LoVo (cell line): ENCODE measurements at regions not wholly inside any gene's neighbourhood (a gene's known extent, or its start where the extent isn't known, plus 50 kb on each side); places are given as distances from the start of the nearest gene placed in this dataset.
A peak's percentile ranks its signal among the peaks of the same experiment; 100 is the strongest.
"Not testable (repeated sequence)": the region's sequence is repeated elsewhere in the genome, so short reads cannot be mapped to it uniquely, and the experiment has no call there.

ENCODE experiments used
- DNase-seq: peaks from one replicate; pipeline ENCODE4 v3.0.0-alpha.2; 2016; ENCODE audit warnings: low spot score

DNA sequence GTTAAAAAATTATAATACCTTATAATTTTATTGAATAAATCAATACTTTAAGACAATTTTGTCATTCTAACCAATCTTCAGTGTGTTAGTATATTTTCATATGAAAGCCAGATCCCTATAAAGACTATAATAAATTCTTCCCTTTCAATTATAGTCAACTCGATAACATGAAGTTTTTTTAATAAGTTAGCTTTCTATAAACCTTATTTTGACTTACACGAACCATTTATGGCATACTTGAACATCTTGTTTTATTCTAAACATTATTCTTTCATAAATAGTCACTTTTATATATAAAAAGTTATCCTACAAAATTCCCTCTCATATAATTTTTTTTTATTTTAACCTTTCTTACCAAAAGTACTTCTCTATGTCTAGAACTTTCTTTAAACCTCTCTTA is 1002.3 kb downstream of the TMEM121 start:
- DNase-seq = no peak

DNA sequence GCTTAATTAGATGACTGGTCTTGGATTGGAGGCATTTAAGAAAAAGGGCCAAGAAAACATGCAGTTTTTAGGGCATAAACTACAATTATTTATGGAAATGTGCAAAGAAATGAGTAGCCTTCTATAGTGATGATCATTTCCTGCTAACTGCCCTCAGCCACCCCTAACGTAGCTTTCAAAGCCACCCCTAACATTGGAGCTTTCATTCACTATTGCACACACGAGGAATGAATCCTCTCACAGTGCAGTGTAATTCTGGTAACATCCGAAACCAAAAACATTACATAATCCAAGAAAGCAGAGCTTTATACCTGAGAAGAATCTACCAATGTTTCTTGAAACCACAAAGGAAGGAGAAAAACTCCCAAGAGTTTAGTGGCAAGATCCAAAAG is 1003.6 kb downstream of the TMEM121 start:
- no peak for DNase-seq

DNA sequence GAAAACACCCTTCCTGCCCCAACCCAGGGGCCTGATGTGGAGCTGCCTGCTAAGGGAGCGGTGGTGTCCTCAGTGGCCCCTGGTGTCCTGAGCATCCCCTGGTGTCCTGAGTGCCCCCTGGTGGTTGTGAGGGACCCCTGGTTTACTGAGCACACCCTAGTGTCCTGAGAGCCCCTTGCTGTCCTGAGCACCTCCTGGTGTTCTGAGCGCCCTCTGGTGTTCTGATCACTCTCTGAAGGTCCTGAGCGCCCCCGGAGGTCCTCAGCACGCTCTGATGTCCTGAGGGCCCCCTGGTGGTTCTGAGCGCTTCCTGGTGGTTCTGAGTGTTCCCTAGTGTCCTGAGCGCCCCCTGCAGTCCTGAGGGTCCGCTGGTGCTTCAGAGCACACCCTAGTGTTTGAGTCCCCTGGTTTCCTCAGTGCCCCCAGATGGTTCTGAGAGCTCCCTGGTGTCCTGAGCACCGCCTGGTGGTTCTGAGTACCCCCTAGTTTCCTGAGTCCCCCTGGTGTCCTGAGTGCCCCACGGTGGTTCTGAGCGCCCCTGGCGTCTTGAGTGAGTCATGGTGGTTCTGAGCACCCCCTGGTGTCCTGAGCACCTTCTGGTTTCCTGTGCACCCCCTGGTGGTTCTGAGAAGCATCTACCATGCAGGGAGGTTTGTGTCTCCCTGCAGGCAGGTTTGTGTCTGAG is 1004.2 kb downstream of the TMEM121 start:
- no peak for DNase-seq

DNA sequence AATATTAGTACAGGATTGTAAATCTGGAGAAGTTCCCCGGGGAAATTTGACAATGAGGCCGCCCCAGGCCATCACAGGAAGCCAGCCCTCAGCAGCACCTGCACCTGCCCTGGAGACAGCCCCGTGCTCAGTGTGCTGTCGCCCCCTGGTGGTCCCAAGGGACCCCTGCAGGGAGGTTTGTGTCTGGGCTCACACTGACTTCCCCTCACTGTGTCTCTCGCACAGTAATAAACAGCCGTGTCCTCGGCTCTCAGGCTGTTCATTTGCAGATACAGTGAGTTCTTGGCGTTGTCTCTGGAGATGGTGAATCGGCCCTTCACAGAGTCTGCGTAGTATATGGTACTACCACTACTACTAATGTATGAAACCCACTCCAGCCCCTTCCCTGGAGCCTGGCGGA is 1011.2 kb downstream of the TMEM121 start:
- DNase-seq = not testable (repeated sequence)

DNA sequence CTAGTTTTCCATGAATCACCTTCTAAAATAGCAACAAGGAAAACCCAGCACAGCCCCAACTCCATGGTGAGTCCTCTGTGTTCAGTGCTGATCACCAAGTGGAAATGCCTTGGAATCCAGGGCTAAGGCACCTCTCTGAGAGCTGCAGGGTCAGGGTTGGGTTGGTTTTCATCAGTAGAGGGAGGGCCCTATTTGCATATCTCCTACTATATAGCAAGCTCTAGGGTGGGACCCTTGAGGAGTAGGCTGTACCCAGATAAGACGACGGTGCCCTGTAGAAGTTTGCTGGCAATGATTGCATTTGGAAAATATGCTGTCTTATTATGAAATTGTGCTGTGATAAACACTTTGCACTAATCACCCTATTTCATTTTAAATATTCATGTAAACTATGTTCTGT is 1011.8 kb downstream of the TMEM121 start:
- DNase-seq = no peak

DNA sequence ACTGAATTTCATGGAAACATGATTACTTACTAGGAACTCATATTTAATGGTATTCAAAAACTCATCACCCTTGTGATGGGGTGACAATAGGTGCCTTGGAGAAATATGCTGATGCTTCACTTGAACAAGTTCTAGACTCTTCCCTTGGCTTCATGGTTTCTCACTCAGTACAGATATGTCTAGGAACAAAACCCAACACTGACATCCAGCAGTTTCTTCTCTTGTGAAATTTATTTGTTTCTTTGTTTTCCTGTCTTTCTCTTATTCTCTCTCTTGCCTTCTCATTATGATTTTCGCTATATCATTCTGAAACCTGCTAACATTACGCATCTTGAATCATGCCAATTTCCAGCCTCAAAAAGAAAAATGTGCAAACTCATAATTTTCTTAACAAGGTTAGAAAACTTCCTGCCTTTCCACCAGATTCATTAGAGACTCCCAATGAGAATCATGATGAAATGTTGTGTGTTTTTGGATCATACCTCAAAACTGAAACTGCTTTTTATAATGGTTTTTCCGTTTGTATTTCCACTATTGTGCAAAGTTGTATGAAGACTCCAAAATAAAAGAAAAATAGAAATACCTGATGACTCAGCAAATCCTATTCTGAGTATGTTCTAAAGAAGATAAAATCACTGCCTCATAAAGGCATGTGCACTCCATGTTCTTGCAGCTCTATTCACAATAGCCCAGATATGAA is 1021.5 kb downstream of the TMEM121 start:
- DNase-seq = no peak

DNA sequence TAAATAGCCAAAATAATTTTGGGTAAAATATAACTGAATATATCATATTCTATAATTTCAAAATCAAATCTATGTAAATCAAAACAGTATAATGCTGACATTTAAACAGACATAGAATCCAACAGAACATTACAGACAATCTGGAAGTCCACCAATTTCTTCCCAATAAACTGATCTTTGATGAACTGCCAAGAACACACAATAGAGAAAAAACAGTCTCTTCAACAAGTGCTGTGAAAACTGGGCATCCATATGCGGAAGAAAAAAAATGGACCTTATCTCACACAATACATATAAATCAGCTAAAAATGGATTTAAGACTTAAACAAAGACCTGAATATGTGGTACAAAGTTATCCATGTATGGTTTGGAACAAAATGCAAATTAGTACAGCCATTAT is 1022.7 kb downstream of the TMEM121 start:
- DNase-seq = no peak

DNA sequence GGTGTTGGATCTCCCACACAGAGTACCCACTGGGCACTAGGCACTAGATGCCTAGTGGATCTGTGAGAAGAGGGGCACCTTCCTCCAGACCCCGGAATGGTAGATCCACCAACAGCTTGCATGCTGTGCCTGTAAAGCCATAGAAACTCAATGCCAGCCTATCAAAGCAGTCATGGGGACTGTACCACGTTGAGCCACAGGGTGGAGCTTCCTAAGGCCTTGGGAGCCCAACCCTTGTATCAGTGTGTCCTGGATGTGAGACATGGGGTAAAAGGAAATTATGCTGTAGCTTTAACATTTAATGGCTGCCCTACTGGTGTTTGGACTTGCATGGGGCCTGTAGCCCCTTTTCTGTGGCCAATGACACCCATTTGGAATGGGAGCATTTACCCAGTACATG is 1024.9 kb downstream of the TMEM121 start:
- DNase-seq = no peak

DNA sequence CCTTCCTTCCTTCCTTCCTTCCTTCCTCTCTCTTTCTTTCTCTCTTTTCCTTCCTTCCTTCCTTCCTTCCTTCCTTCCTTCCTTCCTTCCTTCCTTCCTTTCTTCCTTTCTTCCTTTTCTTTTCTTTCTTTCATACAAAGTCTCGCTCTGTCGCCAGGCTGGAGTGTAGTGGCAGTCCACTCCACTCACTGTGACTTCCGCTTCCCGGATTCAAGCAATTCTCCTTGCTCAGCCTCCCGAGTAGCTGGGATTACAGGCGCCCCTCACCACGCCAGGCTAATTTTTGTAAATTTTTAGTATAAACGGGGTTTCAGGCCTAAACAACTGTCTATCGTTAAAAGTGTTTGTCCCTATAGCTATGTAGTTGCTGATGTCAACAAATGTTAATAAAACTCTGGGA is 1029.8 kb downstream of the TMEM121 start:
- DNase-seq = not testable (repeated sequence)

DNA sequence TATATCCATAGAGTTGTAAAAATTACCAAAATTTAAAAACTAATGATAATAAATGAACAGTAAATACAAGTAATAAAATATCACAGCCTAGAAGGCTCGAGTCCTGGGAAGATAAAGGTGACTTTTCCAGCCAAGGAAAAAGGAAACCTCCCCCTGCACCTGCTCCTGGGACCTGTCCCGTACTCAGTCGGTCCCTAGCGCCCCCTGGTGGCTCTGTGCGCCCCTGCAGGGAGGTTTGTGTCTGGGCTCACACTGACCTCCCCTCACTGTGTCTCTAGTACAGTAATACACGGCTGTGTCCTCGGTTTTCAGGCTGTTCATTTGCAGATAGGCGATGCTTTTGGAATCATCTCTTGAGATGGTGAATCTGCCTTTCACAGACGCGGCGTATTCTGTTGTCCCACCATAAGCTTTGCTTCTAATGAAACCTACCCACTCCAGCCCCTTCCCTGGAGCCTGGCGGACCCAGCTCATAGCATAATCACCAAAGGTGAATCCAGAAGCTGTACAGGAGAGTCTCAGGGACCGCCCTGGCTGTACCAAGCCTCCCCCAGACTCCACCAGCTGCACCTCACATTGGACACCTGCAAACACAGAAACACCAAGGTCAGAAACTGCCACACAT is 1030.4 kb downstream of the TMEM121 start:
- peak; percentile 49 for DNase-seq

DNA sequence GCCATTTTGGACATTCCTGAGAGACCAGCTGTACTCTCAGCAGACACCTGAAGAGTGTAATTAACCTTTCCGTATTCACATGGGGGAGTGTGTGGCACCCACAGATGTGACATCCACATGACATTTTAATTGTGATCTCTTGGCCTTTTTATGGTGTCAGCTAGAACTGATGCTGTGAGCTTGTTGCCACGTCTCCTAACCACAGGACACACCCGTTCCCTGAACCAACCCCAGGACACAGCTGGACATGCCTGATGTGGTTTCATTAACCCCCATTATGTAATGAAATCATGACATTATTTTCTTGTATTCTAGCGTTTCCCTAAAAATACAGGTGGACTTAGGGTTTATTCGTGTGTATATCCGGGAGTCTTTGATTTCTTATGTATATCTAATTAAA is 1036.1 kb downstream of the TMEM121 start:
- no peak for DNase-seq

DNA sequence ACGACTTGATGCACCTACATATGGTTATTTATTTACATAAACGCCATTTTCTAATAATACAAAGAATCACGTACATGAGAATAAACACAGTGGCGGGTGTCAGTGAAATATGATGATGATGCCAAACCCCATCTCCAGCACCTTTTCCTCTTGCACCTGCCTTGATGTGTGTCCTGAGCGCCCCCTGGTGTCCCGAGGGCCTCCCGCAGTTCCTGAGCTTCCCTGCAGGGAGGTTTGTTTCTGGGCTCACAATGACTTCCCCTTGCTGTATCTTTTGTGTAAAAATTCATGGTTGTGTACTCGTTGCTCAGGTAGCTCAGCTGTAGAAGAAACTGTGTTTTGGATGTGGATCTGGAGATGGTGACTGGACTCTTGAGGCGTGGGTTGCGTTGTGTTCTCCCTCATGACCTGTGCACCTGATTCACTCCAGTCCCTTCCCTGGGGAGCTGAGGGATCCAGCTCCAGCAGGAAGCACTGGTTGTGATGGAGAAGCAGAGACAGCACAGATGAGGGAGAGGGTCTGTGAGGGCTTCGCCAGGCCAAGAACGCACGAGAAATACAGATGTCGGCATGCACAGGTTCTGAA is 1037.8 kb downstream of the TMEM121 start:
- DNase-seq = peak; percentile 29

DNA sequence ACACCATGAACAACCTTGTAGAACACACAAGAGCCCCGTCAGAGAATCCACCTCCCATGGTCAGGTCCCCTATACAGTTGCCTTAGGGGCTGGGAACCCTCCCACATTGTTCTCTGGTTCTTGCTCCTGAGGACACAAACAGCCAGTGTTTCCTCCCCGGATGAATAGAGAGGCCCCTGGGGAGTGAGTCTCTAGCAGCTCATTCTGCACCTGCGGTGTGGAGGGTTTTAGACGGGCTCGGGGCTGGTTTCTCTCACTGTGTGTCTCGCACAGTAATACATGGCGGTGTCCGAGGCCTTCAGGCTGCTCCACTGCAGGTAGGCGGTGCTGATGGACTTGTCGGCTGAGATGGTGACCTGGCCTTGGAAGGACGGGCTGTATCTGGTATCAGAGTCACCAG is 1052.1 kb downstream of the TMEM121 start:
- DNase-seq = no peak

DNA sequence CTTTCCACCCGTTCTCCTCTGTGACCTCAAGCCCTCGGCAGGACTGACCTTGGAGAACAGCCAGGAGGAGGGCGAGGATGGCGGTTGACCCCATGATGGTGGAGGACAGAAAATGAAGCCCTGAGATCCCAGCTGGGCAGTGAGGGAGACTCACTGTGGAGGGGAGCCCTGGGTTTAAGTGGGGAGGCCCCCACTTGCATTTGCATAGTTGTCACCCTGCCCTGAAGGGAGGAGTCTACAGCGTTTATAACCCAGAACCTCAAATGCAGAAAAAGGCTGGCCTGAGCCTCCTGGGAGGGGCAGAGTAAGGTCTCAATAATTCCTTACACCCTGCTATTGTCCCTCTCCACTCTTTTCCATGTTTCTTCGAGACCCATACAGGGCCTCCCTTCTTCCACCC is 1052.7 kb downstream of the TMEM121 start:
- DNase-seq = no peak

DNA sequence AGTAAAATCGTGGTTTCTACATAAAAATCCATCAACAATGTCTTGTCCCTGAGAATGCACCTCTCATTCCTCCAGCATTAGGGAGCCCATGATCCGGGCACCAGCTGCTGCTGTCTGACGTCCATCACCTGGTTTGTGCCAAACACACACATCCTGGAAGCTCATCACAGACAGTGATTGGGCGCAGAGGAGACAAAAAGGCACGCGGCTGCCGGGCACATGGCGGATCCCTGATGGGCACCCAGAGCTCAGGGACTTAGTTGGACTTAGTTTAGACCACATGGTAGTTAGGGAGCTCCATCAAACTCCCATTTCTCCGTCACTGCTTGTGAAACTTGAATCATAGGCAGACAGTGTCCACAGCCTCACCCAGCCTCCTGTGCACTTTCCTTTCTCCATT is 1059.3 kb downstream of the TMEM121 start:
- DNase-seq = no peak

DNA sequence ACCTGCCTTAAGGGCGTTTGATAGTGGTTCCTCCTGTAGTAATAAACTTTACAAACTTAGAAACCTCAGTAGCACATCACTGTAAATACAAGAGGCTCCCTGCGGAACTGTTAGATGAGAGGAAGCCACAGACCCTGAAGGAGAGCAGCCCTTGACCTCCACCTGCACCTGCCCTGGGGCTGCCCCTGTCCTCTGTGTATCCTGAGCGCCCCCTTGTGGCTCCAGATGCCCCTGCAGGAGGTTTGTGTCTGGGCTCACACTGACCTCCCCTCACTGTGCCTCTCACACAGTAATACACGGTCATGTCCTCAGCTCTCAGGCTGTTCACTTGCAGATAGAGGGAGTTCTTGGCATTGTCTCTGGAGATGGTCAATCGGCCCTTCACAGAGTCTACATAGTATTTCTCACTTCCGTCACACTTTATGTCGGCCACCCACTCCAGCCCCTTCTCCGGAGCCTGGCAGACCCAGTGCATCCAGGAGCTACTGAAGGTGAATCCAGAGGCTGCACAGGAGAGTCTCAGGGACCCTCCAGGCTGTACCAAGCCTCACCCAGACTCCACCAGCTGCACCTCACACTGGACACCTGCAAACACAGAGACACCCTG is 1059.8 kb downstream of the TMEM121 start:
- DNase-seq = peak; percentile 8

DNA sequence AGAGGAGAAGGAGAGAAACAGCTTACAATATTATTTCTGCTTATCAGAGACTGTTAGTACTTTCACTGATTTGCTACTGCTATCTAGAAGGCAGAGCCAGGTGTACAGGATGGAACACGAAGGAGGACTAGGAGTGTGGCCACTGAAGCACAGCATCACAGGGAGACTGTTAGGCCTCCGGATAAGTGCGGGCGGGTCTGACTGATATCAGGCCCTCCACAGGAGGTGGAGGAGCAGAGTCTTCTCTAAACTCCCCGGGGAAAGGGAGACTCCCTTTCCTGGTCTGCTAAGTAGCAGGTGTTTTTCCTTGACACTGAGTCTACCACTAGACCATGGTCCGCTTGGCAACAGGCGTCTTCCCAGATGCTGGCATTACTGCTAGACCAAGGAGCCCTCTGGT is 1065.2 kb downstream of the TMEM121 start:
- not testable (repeated sequence) for DNase-seq

DNA sequence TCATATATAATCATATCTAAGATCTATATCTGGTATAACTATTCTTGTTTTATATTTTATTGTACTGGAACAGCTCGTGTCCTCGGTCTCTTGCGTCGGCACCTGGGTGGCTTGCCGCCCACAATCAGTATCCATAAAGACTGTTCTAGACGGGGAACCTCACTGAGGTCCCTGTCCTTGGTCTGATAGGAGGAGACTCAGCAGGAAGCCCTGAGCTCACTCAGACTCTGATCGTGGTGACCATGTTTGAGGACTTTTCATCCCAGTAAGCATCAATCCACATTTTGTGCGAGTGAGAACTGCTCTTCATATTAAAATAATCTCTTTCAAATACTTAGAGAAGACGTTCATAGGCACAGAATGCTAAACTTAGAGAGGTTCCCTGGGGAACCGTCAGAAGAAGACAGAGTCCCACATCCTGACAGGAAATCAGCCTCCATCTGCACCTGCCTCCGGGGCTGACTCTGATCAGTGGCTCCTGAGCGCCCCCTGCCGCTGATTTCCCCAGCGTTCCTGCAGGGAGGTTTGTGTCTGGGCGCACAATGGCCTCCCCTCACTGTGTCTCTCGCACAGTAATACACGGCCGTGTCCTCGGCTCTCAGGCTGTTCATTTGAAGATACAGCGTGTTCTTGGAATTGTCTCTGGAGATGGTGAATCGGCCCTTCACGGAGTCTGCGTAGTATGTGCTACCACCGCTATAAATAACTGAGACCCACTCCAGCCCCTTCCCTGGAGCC is 1065.9 kb downstream of the TMEM121 start:
- DNase-seq = not testable (repeated sequence)

DNA sequence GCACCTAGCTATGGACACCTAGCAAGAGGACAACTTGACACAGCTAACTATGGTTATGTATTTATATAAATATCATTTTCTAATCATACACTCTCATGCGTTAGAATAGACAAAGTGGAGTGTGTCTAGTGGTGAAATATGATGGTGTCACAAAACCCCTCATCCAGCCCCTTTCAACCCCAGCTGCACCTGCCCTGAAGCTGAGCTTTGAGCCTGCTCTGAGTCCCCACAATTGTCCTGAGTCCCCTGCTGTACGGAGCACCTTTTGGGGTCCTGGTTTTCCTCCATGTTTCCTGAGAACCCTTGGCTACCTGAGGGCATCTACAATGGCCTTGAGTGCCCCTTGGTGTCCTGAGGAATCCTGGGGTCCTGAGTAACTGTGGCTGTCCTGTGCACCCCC is 1072.8 kb downstream of the TMEM121 start:
- DNase-seq = no peak

DNA sequence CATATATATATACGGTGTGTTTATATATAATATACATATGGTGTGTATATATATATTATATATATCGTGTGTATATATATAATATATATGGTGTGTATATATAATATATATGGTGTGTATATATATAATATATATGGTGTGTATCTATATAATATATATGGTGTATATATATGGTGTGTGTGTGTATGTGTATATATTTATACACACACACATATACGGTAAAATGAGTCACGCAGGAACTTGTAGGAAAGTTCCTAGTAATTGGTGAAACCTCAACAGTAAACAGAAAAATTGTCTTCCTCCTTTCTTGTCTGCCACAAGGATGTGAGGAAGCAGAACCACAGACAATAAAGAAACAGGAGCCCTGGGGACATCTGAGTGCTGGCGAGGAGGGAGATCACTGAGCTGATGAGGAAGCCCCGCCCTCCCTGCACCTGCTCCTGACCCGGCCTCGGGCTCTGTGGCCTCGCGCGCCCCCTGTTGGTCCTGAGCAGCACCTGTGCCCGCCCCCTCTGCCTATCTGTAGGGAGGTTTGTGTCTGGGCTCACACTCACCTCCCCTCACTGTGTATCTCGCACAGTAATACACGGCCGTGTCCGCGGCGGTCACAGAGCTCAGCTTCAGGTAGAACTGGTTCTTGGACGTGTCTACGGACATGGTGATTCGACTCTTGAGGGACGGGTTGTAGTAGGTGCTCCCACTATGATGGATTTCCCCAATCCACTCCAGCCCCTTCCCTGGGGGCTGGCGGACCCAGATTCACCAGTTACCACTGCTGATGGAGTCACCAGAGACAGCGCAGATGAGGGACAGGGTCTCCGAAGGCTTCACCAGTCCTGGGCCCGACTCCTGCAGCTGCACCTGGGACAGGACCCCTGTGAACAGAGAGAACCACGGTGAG is 1079.4 kb downstream of the TMEM121 start:
- peak; percentile 45 for DNase-seq

DNA sequence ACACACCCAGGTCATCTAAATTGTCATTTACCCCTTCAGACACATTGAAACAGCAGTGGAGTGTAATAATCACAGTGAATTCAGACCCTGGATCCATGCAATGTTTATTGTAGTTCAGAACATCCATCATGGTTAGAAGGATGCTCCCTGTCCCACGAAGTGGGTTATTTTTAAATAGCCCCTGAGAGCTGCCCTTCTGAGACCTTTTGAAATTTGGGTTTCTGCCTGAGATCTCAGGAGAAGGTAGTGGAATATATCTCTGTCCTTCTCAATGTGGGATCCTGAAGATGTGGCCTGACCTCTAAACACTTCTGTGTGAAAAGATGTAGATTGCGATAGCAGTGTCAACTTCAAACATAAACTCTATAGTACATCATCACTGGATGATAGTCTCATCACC is 1080.6 kb downstream of the TMEM121 start:
- DNase-seq = no peak
